ENCODE measurements at regions not wholly inside any gene's neighbourhood (a gene's known extent, or its start where the extent isn't known, plus 50 kb on each side); places are given as distances from the start of the nearest gene placed in this dataset.

DNA sequence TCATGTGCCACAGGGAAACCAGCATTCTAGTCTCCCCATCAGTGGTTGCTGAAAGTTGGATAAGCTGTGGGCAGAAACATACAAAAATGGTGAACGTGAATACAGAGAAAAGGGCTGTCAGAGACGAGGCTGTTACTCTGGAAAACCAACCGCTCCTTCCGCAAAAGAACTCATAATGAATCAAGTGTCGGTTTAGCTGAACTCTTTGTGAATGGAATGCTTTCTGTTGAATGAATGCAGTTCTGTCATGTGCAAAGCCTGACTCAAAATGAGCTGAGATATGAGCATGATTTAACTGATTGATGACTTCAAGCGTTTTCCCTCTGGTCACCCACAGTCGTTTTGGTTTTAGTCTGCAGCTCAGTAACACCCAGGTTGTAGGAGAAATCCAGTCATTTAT, 298.3 kb downstream of the ETS1 start:
- DNase-seq, result no peak
- peaks cover 0 to 30% (median 7%) of the 10 kb centered on the region in 5 donors for H3K4me1 ChIP-seq (ENCODE audit: control insufficient read depth in 5 of 5, insufficient read depth in 5 of 5, low read length in 5 of 5)
- 67 to 87% methylated on average over 7 of the region's 7 CpGs for WGBS, 2 donors
- no peak overlapping the region for H3K4me3 ChIP-seq
- no peaks in the 10 kb centered on the region for H3K9me3 ChIP-seq (ENCODE audit: control insufficient read depth in 4 of 4, insufficient read depth in 3 of 4, low read length in 3 of 4)
- ATAC-seq (ENCODE audit: insufficient read depth, low FRiP score), result no peak
- no peaks in the 10 kb centered on the region for H3K36me3 ChIP-seq (ENCODE audit: control insufficient read depth in 4 of 4, insufficient read depth in 4 of 4, low read length in 4 of 4)
- TF ChIP-seq, protein P1, sequence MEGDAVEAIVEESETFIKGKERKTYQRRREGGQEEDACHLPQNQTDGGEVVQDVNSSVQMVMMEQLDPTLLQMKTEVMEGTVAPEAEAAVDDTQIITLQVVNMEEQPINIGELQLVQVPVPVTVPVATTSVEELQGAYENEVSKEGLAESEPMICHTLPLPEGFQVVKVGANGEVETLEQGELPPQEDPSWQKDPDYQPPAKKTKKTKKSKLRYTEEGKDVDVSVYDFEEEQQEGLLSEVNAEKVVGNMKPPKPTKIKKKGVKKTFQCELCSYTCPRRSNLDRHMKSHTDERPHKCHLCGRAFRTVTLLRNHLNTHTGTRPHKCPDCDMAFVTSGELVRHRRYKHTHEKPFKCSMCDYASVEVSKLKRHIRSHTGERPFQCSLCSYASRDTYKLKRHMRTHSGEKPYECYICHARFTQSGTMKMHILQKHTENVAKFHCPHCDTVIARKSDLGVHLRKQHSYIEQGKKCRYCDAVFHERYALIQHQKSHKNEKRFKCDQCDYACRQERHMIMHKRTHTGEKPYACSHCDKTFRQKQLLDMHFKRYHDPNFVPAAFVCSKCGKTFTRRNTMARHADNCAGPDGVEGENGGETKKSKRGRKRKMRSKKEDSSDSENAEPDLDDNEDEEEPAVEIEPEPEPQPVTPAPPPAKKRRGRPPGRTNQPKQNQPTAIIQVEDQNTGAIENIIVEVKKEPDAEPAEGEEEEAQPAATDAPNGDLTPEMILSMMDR (IDR thresholded peaks at IDR 0.05; ENCODE audit: control extremely low read depth, extremely low read depth), result no peak
- no peak overlapping the region for H3K9ac ChIP-seq (ENCODE audit: insufficient read depth in 1 of 2, low read length in 2 of 2)
- H3K27ac ChIP-seq (ENCODE audit: low read depth in 1 of 2, low read length in 1 of 2), result no peak overlapping the region
- no peaks in the 10 kb centered on the region for H3K27me3 ChIP-seq (ENCODE audit: control insufficient read depth in 3 of 3, insufficient read depth in 3 of 3, low read length in 2 of 3)

- 92 to 93% methylated on average over 4 of the region's 4 CpGs for WGBS, 2 donors
- no peak for ATAC-seq (ENCODE audit: insufficient read depth, low FRiP score)
- TF ChIP-seq, protein P1 (IDR thresholded peaks at IDR 0.05; ENCODE audit: control extremely low read depth, extremely low read depth), result no peak
These were observed 299.0 kb downstream of the ETS1 start for GRCh38 chr11:128288368-128288767.

DNA sequence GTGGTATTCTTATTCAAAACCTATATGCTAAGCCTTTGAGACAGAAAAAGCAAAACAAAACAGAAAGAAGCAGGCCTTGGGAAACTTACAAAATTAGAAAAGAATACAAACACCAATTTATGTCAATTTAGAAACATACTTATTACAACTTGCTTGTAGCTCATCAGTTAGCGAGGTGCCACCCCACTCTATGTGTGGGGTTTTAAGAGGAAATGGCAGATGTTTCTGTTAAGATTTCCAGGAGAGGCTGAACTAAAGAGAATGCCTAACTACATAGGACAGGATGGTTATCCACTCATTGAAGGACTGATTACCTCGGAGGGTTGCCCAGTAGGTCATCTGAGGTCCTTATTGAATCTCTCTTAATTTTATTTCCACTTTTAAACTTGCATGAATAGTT, 302.0 kb downstream of the ETS1 start:
- H3K9ac ChIP-seq (ENCODE audit: insufficient read depth in 1 of 2, low read length in 2 of 2), result no peak overlapping the region
- WGBS, 2 donors, result 39 to 48% methylated on average over 2 of the region's 2 CpGs
- H3K27ac ChIP-seq (ENCODE audit: low read depth in 1 of 2, low read length in 1 of 2), result no peak overlapping the region
- H3K36me3 ChIP-seq (ENCODE audit: control insufficient read depth in 4 of 4, insufficient read depth in 4 of 4, low read length in 4 of 4), result no peaks in the 10 kb centered on the region
- DNase-seq (no peak), ATAC-seq (ENCODE audit: insufficient read depth, low FRiP score) (no peak)
- no peaks in the 10 kb centered on the region for H3K27me3 ChIP-seq (ENCODE audit: control insufficient read depth in 3 of 3, insufficient read depth in 3 of 3, low read length in 2 of 3)
- H3K9me3 ChIP-seq (ENCODE audit: control insufficient read depth in 4 of 4, insufficient read depth in 3 of 4, low read length in 3 of 4), result no peaks in the 10 kb centered on the region
- peaks cover 0 to 12% (median 1%) of the 10 kb centered on the region in 5 donors for H3K4me1 ChIP-seq (ENCODE audit: control insufficient read depth in 5 of 5, insufficient read depth in 5 of 5, low read length in 5 of 5)
- TF ChIP-seq, protein P1 (IDR thresholded peaks at IDR 0.05; ENCODE audit: control extremely low read depth, extremely low read depth), result no peak
- no peak overlapping the region for H3K4me3 ChIP-seq

More at GRCh38 chr11:128288368-128288767, 299.0 kb downstream of the ETS1 start:
- no peak for DNase-seq
- Histone ChIP-seq H3K27me3 (ENCODE audit: control insufficient read depth in 3 of 3, insufficient read depth in 3 of 3, low read length in 2 of 3) (no peaks in the 10 kb centered on the region), H3K27ac (ENCODE audit: low read depth in 1 of 2, low read length in 1 of 2) (no peak overlapping the region), H3K9me3 (ENCODE audit: control insufficient read depth in 4 of 4, insufficient read depth in 3 of 4, low read length in 3 of 4) (no peaks in the 10 kb centered on the region), H3K4me1 (ENCODE audit: control insufficient read depth in 5 of 5, insufficient read depth in 5 of 5, low read length in 5 of 5) (peaks cover 0 to 28% (median 9%) of the 10 kb centered on the region in 5 donors), H3K9ac (ENCODE audit: insufficient read depth in 1 of 2, low read length in 2 of 2) (no peak overlapping the region), H3K4me3 (no peak overlapping the region), H3K36me3 (ENCODE audit: control insufficient read depth in 4 of 4, insufficient read depth in 4 of 4, low read length in 4 of 4) (no peaks in the 10 kb centered on the region)

- 89 to 94% methylated on average over 4 of the region's 4 CpGs for WGBS, 2 donors
- Histone ChIP-seq H3K27ac (ENCODE audit: low read depth in 1 of 2, low read length in 1 of 2) (no peak overlapping the region), H3K36me3 (ENCODE audit: control insufficient read depth in 4 of 4, insufficient read depth in 4 of 4, low read length in 4 of 4) (no peaks in the 10 kb centered on the region), H3K9ac (ENCODE audit: insufficient read depth in 1 of 2, low read length in 2 of 2) (no peak overlapping the region), H3K27me3 (ENCODE audit: control insufficient read depth in 3 of 3, insufficient read depth in 3 of 3, low read length in 2 of 3) (no peaks in the 10 kb centered on the region), H3K9me3 (ENCODE audit: control insufficient read depth in 4 of 4, insufficient read depth in 3 of 4, low read length in 3 of 4) (no peaks in the 10 kb centered on the region), H3K4me3 (no peak overlapping the region), H3K4me1 (ENCODE audit: control insufficient read depth in 5 of 5, insufficient read depth in 5 of 5, low read length in 5 of 5) (peaks cover 0 to 16% (median 0%) of the 10 kb centered on the region in 5 donors)
- TF ChIP-seq, protein P1 (IDR thresholded peaks at IDR 0.05; ENCODE audit: control extremely low read depth, extremely low read depth), result no peak
- ATAC-seq (ENCODE audit: insufficient read depth, low FRiP score) (no peak), DNase-seq (no peak)
These were observed 302.7 kb downstream of the ETS1 start for GRCh38 chr11:128284634-128285033.
